MM.1S (cell line): ENCODE measurements at regions not wholly inside any gene's neighbourhood (a gene's known extent, or its start where the extent isn't known, plus 50 kb on each side); places are given as distances from the start of the nearest gene placed in this dataset.

Experiments
- DNase-seq: peaks from one replicate; pipeline ENCODE4 v3.0.0-alpha.2; 2015
- H2AFZ ChIP-seq: fragments of 300-600 bp; sonication (generic); 2 replicates; pipeline ENCODE4 v1.6.0; 2016; ENCODE audit warnings: antibody characterized with exemption, low read length
- H3F3A ChIP-seq: fragments of 300-600 bp; sonication (generic); 2 replicates; pipeline ENCODE4 v1.6.1; 2016; ENCODE audit warnings: mild to moderate bottlenecking, antibody characterized with exemption, low read length, moderate library complexity, mixed read lengths; ENCODE audit not compliant: insufficient read depth
- H3K27ac ChIP-seq: fragments of 300-600 bp; sonication (generic); 2 replicates; pipeline ENCODE4 v1.5.1; 2016; ENCODE audit warnings: mild to moderate bottlenecking, low read length
- H3K27me3 ChIP-seq: fragments of 300-600 bp; sonication (generic); replicated peaks from 2 replicates; pipeline ENCODE4 v1.6.0; 2016; ENCODE audit warnings: low read length; ENCODE audit not compliant: insufficient read depth
- H3K36me3 ChIP-seq: fragments of 300-600 bp; sonication (generic); replicated peaks from 2 replicates; pipeline ENCODE4 v1.6.1; 2016; ENCODE audit warnings: mild to moderate bottlenecking, low read length, mixed read lengths; ENCODE audit not compliant: insufficient read depth
- H3K4me1 ChIP-seq: fragments of 300-600 bp; sonication (generic); 2 replicates; pipeline ENCODE4 v1.6.1; 2016; ENCODE audit warnings: low read length, mixed read lengths
- H3K4me2 ChIP-seq: fragments of 300-600 bp; sonication (generic); 2 replicates; pipeline ENCODE4 v1.6.0; 2016; ENCODE audit warnings: low read depth, low read length
- H3K4me3 ChIP-seq: fragments of 300-600 bp; sonication (generic); 2 replicates; pipeline ENCODE4 v1.5.1; 2016; ENCODE audit warnings: low read length, mixed read lengths
- H3K79me2 ChIP-seq: fragments of 300-600 bp; sonication (generic); 2 replicates; pipeline ENCODE4 v1.6.1; 2016; ENCODE audit warnings: mixed run types, low read length, mixed read lengths
- H3K9ac ChIP-seq: fragments of 300-600 bp; sonication (generic); 2 replicates; pipeline ENCODE4 v1.6.1; 2016; ENCODE audit warnings: low read length, mixed read lengths
- H3K9me2 ChIP-seq: fragments of 300-600 bp; sonication (generic); replicated peaks from 2 replicates; pipeline ENCODE4 v1.6.1; 2016; ENCODE audit warnings: mild to moderate bottlenecking, low read length, mixed read lengths; ENCODE audit not compliant: insufficient read depth
- H3K9me3 ChIP-seq: fragments of 300-600 bp; sonication (generic); replicated peaks from 2 replicates; pipeline ENCODE4 v1.6.1; 2016; ENCODE audit warnings: mild to moderate bottlenecking, low read length, mixed read lengths; ENCODE audit not compliant: insufficient read depth
- H4K20me1 ChIP-seq: fragments of 300-600 bp; sonication (generic); 2 replicates; pipeline ENCODE4 v1.6.1; 2016; ENCODE audit warnings: mild to moderate bottlenecking, low read length, moderate library complexity, mixed read lengths; ENCODE audit not compliant: insufficient read depth
- EZH2 ChIP-seq: fragments of 300-600 bp; sonication (generic); optimal IDR thresholded peaks from 2 replicates; pipeline ENCODE3; 2017; ENCODE audit warnings: low read depth, mild to moderate bottlenecking, antibody characterized with exemption, low read length, mixed read lengths
- EZH2phosphoT487 ChIP-seq: fragments of 300-600 bp; sonication (generic); IDR thresholded peaks from 2 replicates; pipeline ENCODE4 v1.6.1; 2018; ENCODE audit warnings: antibody characterized with exemption, low read length
- TF ChIP-seq, protein P1 (sequence below): fragments of 300-600 bp; sonication (generic); IDR thresholded peaks from 2 replicates; pipeline ENCODE4 v1.5.1; 2016; ENCODE audit warnings: antibody characterized with exemption, low read length, mixed read lengths

- Histone ChIP-seq H3K9me3 (no peaks in the 10 kb centered on the region), H2AFZ (no peak overlapping the region), H3K79me2 (no peaks in the 10 kb centered on the region), H3K9me2 (no peaks in the 10 kb centered on the region), H3K4me2 (no peak overlapping the region), H3K27ac (no peak overlapping the region), H3K27me3 (no peaks in the 10 kb centered on the region), H3K4me1 (no peaks in the 10 kb centered on the region), H3K9ac (no peak overlapping the region), H3K4me3 (no peak overlapping the region), H4K20me1 (no peaks in the 10 kb centered on the region), H3K36me3 (no peaks in the 10 kb centered on the region), H3F3A (no peaks in the 10 kb centered on the region)
- DNase-seq = no peak
- TF ChIP-seq EZH2phosphoT487 = no peak
- TF ChIP-seq, protein P1, sequence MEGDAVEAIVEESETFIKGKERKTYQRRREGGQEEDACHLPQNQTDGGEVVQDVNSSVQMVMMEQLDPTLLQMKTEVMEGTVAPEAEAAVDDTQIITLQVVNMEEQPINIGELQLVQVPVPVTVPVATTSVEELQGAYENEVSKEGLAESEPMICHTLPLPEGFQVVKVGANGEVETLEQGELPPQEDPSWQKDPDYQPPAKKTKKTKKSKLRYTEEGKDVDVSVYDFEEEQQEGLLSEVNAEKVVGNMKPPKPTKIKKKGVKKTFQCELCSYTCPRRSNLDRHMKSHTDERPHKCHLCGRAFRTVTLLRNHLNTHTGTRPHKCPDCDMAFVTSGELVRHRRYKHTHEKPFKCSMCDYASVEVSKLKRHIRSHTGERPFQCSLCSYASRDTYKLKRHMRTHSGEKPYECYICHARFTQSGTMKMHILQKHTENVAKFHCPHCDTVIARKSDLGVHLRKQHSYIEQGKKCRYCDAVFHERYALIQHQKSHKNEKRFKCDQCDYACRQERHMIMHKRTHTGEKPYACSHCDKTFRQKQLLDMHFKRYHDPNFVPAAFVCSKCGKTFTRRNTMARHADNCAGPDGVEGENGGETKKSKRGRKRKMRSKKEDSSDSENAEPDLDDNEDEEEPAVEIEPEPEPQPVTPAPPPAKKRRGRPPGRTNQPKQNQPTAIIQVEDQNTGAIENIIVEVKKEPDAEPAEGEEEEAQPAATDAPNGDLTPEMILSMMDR = no peak
- TF ChIP-seq EZH2 = no peak
These were observed 188.2 kb downstream of the OMA1 start for GRCh38 chr1:58358346-58358745.

DNA sequence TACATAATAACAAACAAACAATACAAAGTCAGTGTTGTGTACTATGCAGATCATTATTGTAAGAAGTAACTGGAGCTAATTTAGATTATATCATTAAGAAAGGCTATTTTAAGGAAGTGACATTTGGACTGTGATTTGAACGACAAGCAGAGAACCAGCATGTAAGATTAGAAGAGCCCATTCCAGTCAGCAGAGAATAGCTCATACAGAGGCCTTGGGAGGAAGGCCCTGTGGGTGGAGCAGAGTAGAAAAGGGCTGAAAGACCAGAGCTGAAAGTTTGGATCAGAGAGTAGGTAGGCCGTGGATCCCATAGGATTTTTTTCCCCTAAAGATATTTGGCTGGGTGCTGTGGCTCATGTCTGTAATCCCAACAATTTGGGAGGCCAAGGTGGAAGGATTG lies 190.1 kb downstream of the OMA1 start:
- Histone ChIP-seq H2AFZ (no peak overlapping the region), H3K9ac (no peak overlapping the region), H3F3A (no peaks in the 10 kb centered on the region), H3K27me3 (no peaks in the 10 kb centered on the region), H3K79me2 (no peaks in the 10 kb centered on the region), H4K20me1 (no peaks in the 10 kb centered on the region), H3K36me3 (no peaks in the 10 kb centered on the region), H3K4me2 (no peak overlapping the region), H3K27ac (no peak overlapping the region), H3K4me3 (no peak overlapping the region), H3K4me1 (no peaks in the 10 kb centered on the region), H3K9me3 (no peaks in the 10 kb centered on the region), H3K9me2 (no peaks in the 10 kb centered on the region)
- no peak for DNase-seq
- TF ChIP-seq EZH2 (no peak), EZH2phosphoT487 (no peak)
- TF ChIP-seq, protein P1 = no peak

DNA sequence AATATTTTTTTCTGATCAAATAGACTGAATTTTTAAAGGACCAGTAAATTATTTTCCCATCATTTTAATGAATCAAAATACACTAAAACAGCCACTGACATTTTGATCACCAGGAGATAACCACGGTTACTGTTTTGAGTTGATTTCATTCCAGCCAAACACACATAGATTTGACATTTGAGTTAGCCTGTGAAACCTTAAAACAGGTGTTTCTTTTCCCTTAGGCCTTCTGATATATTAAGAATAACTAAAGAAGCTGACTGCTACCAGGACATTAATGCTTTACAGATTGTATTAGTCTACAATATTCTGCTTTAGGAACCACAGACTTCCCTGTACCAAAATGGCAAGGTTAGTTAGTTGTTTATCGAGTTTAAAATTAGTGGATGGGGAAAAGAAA lies 193.4 kb downstream of the OMA1 start:
- Histone ChIP-seq H3K27me3 (no peaks in the 10 kb centered on the region), H2AFZ (no peak overlapping the region), H3F3A (no peaks in the 10 kb centered on the region), H3K9ac (no peak overlapping the region), H3K36me3 (no peaks in the 10 kb centered on the region), H3K9me3 (no peaks in the 10 kb centered on the region), H3K4me3 (no peak overlapping the region), H3K4me1 (no peaks in the 10 kb centered on the region), H3K27ac (no peak overlapping the region), H3K79me2 (no peaks in the 10 kb centered on the region), H3K9me2 (no peaks in the 10 kb centered on the region), H3K4me2 (no peak overlapping the region), H4K20me1 (no peaks in the 10 kb centered on the region)
- TF ChIP-seq, protein P1 = no peak
- TF ChIP-seq EZH2 (no peak), EZH2phosphoT487 (no peak)
- no peak for DNase-seq
